SIG-M5 (cell line): ENCODE measurements at regions not wholly inside any gene's neighbourhood (a gene's known extent, or its start where the extent isn't known, plus 50 kb on each side); places are given as distances from the start of the nearest gene placed in this dataset.
"Not testable (repeated sequence)": the region's sequence is repeated elsewhere in the genome, so short reads cannot be mapped to it uniquely, and the experiment has no call there.

Experiments
- DNase-seq: peaks from one replicate; lab custom pipeline; 2025; lab: John Stamatoyannopoulos, UW

GRCh38 chr2:118387509-118387908, 299.2 kb downstream of the INSIG2 start:
- no peak for DNase-seq

DNA sequence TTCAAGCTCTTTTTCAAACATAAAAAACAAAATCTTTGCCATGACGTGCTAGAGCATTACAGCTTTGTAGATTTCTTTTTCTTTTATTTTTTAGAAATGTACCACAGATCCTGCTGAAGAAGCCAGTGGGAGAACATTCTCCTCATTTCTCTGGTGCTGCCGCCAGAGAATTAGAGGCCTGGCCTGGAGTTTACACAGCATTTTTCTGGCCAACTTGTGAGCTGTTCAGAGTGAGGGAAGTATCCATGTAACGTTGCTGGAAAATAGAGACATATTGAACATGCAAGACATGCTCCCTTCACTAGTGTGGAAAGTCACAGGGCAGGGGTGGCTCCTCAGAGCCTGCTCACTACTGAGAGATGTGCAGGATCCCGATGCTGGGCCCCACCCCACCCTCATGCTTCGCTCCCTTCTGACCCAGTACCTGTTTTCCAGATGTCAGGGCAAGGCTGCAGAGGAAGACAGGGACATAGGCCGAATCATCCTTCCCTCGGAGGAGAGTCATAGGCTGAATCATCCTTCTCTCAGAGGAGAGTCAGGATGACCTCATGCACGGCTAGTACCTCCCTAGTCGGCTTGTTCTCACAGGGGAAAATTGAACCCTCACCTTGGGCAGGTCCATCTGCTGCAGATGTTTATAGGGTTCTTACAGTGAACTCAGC, 298.5 kb downstream of the INSIG2 start:
- DNase-seq: no peak

DNA sequence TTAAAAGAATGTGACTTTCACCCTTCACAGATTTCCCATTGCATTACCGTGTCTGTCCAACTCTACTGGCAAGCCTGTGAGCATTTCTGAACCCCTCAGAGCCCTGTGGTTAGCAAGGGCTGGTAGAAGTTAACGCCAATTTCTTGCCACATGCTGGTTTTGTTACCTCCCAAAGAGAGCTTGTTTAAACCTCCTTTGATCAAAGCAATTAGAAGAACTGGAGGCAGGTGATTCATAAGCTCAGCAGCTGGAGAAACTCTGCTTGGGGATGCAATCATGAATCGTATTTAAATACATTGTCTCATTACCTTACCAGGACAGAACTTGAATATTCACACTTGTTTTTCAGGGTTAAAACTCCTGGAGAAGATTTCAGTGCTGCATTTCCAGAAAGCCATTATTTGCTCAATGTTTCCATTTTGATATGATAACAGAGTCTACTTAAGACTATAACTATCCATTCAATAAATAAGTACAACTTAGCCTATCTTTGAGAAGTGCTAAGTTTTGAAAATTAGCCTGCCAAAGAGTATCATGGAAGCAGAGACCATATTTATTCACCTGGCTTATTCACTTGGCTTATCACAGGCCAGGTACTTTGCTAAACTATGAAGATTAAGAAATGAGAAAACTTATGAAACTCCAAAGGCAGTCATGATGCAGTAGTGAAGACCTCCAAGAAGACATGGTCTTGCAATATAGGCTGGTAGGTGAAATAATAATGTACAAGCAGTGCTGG, 292.8 kb downstream of the INSIG2 start:
- no peak for DNase-seq

GRCh38 chr2:118375907-118376485, 287.7 kb downstream of the INSIG2 start:
- DNase-seq: no peak

DNA sequence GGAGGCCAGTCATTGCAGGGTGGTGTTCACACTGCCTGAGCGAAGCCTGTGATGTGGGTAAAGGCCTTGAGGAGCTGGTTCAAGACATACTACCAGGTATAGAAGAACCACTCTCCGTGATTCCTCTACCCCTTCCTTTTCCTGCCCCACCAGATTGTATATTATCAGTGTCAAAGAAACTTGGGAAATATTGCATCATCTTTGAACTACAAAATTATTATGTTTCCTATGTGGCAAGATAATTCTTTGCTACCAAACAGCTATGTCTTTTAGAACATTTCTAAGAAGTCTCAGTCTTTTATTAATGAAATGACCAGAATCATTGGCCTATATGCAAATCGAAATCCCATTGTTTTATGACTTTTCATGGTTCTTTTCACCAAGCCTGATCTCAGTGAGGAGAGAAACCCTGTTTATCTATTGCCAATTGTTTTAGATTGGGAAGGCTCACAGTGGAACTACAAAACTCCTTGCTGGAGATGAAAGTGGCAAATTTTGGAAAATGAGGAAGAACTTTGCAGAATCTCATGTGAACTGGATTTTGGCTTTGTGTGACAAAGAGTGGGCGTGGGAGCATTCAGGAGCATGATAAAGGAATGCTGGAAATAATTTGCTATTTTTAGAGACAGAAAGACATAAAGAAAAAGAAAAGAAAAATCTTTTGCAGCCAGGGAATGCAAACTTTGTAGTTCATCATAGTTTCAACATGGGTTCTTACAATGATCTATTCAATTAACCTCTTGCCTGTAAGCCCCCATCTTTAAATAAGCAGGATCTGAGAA, 286.9 kb downstream of the INSIG2 start:
- no peak for DNase-seq

- DNase-seq: no peak
These were observed 284.9 kb downstream of the INSIG2 start for GRCh38 chr2:118372886-118373830.

GRCh38 chr2:118371515-118371914, 283.2 kb downstream of the INSIG2 start:
- DNase-seq: no peak

GRCh38 chr2:118369521-118369920, 281.2 kb downstream of the INSIG2 start:
- not testable (repeated sequence) for DNase-seq

DNA sequence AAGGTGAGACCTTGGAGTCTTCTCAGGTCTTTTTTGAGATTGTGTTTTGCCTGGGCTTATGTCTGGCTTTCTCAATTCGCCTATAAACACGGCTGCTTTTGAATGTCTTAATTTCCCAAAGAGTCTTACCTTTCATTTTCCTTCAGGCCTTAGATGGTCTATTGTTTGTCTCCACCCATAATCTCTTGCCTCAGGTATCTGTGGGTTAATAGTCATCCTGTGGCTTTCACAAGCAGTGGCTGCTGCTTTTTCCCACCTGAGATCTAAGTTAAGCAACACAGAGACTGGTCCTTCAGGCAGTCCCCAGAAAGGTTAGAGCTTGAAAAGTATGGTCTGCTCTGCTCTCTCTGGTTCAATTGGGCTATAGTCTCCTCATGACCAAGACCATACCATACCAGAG, 275.3 kb downstream of the INSIG2 start:
- no peak for DNase-seq

GRCh38 chr2:118356051-118356450, 267.8 kb downstream of the INSIG2 start:
- no peak for DNase-seq

DNA sequence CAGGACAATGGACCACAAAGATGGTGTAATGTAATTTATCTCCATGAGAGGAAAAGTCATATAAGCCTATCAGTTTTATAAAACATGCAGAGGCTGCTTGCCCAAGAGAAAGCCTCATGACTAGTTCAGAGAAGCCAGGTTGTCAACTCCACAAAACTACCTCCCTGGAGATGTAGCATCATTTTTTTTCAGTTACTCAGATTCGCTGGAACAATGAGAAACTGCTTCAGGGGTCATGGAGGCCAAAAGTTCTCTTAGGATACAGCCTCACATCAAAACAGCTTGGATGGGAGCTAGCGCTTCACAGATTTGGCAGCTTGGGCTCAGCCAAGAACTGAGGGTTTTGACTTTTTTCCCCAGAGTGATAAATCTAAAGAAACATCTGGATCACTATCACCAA, 263.5 kb downstream of the INSIG2 start:
- DNase-seq: no peak

GRCh38 chr2:118350621-118351020, 262.4 kb downstream of the INSIG2 start:
- no peak for DNase-seq

GRCh38 chr2:118349365-118349764, 261.1 kb downstream of the INSIG2 start:
- no peak for DNase-seq

GRCh38 chr2:118348380-118349034, 260.2 kb downstream of the INSIG2 start:
- DNase-seq: no peak

DNA sequence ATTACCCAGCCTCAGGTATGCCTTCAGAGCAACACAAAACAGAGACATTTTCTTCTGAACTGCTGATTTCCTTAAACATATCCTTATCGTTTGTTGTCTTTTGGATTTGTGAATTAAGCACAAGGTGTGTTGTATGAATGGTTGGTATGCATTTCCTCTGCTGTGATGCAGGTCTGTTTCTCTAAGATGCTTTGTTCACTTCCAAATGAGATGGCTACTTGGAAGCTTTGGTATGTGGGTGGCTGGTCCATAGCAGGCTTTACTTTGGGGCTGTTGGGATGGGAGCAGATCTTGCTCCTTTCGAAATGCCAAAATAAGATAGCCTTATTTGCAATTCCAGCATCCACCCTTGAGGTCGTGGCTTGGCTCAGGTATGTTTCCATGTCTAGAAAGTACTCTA, 257.2 kb downstream of the INSIG2 start:
- DNase-seq: no peak

DNA sequence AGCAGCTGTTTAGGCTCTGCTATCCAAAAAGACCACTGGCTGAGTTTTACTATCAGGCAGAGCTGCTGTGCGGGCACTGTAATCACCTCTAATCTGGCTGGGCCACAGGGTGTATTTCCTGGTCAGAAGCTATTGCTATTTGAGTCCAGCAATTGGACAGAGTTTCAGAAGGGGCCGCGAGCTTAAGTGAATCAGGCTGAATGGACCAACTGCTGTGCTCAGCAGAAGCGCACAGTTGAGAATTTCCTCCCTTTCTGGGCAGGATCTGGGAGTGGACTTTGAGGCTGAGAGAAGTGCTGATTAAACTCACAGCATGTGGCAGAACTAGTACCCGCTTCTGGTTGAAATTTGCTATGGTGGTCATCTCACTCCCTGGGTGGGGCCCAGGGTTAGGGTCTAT, 251.8 kb downstream of the INSIG2 start:
- DNase-seq: no peak

DNA sequence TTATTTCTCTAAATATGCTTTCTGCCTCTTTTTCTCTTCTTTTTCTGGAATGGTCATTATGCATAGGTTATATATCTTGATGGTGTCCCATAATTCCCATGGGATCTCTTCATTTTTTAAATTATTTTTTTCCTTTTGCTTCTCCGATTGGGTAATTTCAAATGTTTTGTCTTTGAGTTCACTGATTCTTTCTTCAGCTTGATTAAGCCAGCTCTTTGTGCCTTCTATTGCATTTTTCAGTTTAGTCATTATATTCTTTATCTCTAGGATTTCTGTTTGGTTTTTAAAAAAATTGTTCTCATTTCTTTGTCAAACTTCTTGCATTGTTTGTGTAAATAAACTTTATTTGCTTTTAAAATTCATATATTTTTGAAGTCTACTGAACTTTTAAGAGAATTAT, 251.1 kb downstream of the INSIG2 start:
- DNase-seq: no peak

DNA sequence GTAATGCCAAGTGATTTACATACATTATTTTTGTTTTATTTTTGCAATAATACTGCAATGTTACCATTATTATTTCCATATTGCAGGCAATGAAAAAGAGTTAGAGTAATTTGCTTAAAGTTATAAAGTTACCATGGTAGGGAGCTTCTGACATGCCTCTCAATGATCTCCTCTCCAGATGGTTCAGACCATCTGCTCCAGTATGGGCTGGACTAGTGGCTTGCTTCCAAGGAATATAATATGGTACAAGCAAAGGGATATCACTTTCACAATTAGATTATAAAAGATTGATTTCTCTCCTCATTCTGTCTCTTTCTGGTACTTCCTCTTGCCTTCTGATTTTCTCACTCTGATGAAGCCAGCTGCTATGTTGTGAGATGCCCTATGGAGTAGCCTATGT, 245.4 kb downstream of the INSIG2 start:
- no peak for DNase-seq

DNA sequence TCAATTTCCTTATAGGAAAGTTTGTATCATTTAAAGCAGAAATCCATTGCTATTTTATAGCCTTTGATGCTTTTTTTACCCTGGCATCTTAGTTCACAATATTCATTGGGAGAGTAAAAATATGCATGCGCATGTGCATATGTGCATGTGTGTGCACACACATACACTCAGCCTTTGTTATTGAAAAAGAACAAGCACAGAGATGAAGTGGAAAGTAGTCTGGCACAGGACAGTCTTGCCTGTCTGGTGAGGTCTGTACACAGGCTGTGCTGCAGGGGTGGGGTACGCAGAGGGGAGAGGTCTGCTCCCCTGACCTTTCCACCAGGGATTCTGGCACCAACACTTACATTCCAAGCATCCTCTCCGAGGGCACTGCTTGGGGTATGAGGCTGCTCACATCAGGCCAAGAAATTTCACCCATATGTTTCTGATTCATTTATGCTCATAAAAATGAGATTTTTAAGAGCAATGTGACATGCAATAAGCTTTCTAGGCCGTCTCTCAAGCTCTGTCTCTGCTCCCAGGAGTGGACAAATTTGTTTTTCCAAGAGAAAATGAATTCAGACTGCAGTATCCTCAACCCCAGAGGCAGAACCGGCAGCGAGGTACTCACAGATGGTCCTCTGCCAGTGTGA, 237.2 kb downstream of the INSIG2 start:
- no peak for DNase-seq

- no peak for DNase-seq
These were observed 234.1 kb downstream of the INSIG2 start for GRCh38 chr2:118322406-118322805.
